NT2/D1 (cell line): ENCODE measurements at regions not wholly inside any gene's neighbourhood (a gene's known extent, or its start where the extent isn't known, plus 50 kb on each side); places are given as distances from the start of the nearest gene placed in this dataset.

Experiments
- YY1 ChIP-seq: IDR thresholded peaks from 2 replicates; pipeline ENCODE4 v1.6.1; 2011; ENCODE audit not compliant: insufficient read length, insufficient read depth
- ZNF274 ChIP-seq: IDR thresholded peaks from 2 replicates; pipeline ENCODE4 v1.6.1; 2011; ENCODE audit warnings: mild to moderate bottlenecking, low read depth, low read length

DNA sequence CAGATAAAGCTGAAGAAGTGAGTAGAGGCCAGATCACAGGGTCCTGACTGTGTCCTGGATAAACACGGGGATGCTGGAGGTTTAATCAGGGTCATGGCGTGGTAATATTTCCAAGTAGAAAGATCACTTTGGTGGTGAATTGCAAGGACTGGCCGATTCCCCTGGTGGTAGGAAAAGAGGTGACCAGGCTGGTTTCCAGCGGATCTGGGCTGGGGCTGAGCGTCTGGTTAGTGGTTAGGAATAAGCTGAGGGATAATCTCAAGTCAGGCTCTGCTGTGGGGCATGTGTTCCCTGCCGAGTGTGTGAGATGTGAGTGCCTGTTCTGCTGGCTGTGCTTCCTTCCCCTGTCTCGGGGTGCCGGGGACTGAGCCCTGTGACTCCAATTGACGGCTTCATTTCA lies 484.0 kb downstream of the TSN start:
- TF ChIP-seq YY1 (no peak), ZNF274 (no peak)
